Mucosa of descending colon (tissue), 3 donors: ENCODE measurements at regions not wholly inside any gene's neighbourhood (a gene's known extent, or its start where the extent isn't known, plus 50 kb on each side); places are given as distances from the start of the nearest gene placed in this dataset.

Experiments used
- ATAC-seq: fragments of 200-7000 bp; cut with Tn5 transposase; one replicate; pipeline ENCODE4 v1.9.1; 2020; ENCODE audit warnings: mild to moderate bottlenecking, moderate library complexity
- DNase-seq, 3 donors: peaks; one replicate each; pipeline ENCODE4 v3.0.0-alpha.2; 2020
- H3K36me3 ChIP-seq: fragments of 200-600 bp; one replicate; pipeline ENCODE4 v1.8.0; 2021; ENCODE audit warnings: low read depth, mild to moderate bottlenecking
- H3K4me1 ChIP-seq: fragments of 200-600 bp; one replicate; pipeline ENCODE4 v1.8.0; 2021; ENCODE audit warnings: low read depth, mild to moderate bottlenecking
- H3K4me3 ChIP-seq: fragments of 200-600 bp; one replicate; pipeline ENCODE4 v1.8.0; 2021; ENCODE audit warnings: mild to moderate bottlenecking
- H3K9me3 ChIP-seq: fragments of 200-600 bp; one replicate; pipeline ENCODE4 v1.8.0; 2021; ENCODE audit warnings: mild to moderate bottlenecking
- intact Hi-C, 2 donors: fragments of 100-400 bp; cut with DNase I in 1 of 2; cut with micrococcal nuclease in 1 of 2; formaldehyde crosslinking; loops; one replicate each; pipeline versions ENCODE4 v1.11.0 to v1.11.1; 2022; cut with DNase I, micrococcal nuclease
- TF ChIP-seq, protein P1 (sequence below): fragments of 200-600 bp; IDR thresholded peaks from one replicate; pipeline ENCODE4 v1.8.0; 2022; ENCODE audit warnings: antibody characterized with exemption, mild to moderate bottlenecking
- donor health status: DM: no; HTN: no; CAD: no; lungs with moderate emphysema.
- donor health status: DM: no; HTN: no; CAD: no.
- donor health status: DM: no; HTN: yes; CAD: no.

DNA sequence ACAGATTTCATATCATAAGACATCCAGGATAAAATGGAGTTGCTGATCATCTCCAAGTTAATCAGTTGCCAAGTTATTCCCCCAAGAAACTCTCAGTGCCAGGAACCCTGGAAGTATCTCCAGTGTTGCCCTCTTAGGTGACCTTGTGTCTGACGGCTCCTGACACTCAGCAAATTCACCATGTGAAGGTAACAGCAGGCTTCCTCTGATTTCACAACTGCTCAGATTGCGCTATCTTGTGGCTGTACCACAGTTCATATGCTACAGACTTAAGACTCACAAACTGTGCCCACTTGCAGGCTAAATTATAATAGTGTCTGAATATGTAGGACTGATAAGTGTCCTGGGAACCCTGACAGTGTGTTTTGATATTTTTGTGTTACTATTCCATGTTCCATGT, 186.6 kb upstream of the OPRM1 start:
- Histone ChIP-seq H3K4me1 (no peaks in the 10 kb centered on the region), H3K9me3 (no peaks in the 10 kb centered on the region), H3K4me3 (no peak overlapping the region), H3K36me3 (no peaks in the 10 kb centered on the region)
- intact Hi-C loops = no loop called here
- ATAC-seq (no peak), DNase-seq (no peak)
- TF ChIP-seq, protein P1, sequence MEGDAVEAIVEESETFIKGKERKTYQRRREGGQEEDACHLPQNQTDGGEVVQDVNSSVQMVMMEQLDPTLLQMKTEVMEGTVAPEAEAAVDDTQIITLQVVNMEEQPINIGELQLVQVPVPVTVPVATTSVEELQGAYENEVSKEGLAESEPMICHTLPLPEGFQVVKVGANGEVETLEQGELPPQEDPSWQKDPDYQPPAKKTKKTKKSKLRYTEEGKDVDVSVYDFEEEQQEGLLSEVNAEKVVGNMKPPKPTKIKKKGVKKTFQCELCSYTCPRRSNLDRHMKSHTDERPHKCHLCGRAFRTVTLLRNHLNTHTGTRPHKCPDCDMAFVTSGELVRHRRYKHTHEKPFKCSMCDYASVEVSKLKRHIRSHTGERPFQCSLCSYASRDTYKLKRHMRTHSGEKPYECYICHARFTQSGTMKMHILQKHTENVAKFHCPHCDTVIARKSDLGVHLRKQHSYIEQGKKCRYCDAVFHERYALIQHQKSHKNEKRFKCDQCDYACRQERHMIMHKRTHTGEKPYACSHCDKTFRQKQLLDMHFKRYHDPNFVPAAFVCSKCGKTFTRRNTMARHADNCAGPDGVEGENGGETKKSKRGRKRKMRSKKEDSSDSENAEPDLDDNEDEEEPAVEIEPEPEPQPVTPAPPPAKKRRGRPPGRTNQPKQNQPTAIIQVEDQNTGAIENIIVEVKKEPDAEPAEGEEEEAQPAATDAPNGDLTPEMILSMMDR = no peak

DNA sequence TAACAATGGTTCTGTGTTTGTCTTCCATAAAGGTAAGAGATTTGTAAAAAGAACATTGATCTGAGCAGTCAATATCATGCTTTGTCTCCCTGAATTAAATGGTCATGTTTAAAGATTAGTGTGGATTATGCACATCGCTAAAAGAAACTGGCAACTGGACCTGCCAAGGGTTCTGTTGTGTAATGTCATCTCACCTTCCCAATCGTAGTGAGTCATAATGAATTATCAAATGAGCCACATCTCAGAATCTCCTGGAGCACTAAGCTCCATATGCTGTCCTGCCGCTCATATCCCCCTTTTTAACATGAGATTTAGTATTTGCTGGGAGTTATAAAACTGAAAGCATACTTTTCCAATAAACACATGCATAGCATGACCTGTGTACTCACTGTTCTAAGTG, 187.0 kb upstream of the OPRM1 start:
- Histone ChIP-seq H3K4me3 (no peak overlapping the region), H3K4me1 (no peaks in the 10 kb centered on the region), H3K9me3 (no peaks in the 10 kb centered on the region), H3K36me3 (no peaks in the 10 kb centered on the region)
- no peak for ATAC-seq
- intact Hi-C loops = no loop called here
- TF ChIP-seq, protein P1 = no peak
- DNase-seq = no peak

DNA sequence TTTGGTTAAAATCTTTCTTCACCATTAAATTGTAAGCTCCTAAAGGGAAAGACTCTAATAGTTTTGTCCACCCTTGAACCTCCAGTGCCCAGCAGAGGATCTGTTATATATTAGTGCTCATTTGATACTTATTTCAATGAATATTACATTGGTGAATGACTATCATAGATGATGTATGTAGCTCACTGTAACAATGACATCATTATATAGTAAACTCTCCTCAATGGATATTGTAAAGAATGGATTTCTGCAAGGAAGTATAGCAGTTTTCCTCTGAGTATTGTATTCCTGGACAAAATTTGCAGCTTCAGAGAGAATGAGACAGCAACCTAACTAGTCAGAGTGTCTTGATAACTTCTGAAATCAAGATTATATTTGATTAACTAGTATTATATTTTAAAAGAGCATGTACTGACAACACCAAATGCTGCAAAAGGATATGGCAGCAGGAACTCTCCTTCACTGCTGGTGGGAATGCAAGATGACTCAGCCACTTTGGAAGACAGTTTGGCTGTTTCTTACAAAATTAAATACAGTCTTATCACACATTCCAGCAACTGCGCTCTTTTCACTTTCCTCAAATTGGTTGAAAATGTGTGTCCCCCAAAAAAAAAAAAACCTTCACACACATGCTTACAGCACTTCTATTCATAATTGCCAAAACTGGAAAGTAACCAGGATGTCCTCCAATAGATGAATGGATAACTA, 189.8 kb upstream of the OPRM1 start:
- no peak overlapping the region for H3K4me3 ChIP-seq
- no peaks in the 10 kb centered on the region for H3K36me3 ChIP-seq
- TF ChIP-seq, protein P1 = no peak
- ATAC-seq (no peak), DNase-seq (no peak)
- H3K4me1 ChIP-seq = no peaks in the 10 kb centered on the region
- no peaks in the 10 kb centered on the region for H3K9me3 ChIP-seq
- intact Hi-C loops = no loop called here

DNA sequence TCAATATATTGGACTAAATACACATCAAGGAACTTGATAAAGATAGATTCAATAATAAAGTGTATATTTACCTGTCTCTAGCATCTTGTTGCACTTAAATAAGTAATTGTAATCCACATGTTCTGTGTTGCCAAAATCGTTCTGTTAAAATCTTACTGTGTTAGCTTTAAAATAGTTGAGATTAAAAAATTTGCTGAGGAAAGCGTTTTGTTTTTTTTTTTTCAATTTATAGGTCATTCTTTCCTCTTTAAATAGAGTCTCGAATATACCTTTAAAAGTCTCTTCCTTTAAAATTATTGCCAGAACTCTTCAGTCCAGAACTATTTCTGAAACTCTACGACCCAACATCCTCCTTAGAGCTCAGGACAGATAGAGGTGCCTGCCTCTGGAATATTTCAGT, 195.6 kb upstream of the OPRM1 start:
- ATAC-seq (no peak), DNase-seq (no peak)
- Histone ChIP-seq H3K4me1 (no peaks in the 10 kb centered on the region), H3K4me3 (no peak overlapping the region), H3K9me3 (no peaks in the 10 kb centered on the region), H3K36me3 (no peaks in the 10 kb centered on the region)
- TF ChIP-seq, protein P1 = no peak
- intact Hi-C loops = no loop called here

DNA sequence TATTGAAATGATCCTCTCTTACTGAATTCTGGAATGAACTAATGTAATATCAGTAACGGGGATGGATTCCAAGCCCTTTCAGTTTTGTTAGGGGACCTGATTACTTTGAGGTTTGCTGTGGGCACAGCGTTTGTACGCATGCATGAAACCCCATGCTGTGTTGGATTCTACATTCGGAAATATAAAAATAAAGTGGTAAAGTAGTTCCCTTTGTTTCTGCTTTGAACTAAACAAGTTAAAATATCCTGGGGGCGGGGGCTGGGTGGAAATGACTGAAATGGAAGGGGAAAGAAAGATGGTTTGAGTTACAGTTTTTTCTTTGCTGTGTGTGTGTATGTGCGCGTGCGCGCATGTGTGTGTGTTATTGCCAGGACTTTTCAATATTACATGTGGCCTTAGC, 196.5 kb upstream of the OPRM1 start:
- intact Hi-C loops = no loop called here
- Histone ChIP-seq H3K4me3 (no peak overlapping the region), H3K36me3 (no peaks in the 10 kb centered on the region), H3K9me3 (no peaks in the 10 kb centered on the region), H3K4me1 (no peaks in the 10 kb centered on the region)
- no peak for ATAC-seq
- DNase-seq = no peak
- TF ChIP-seq, protein P1 = no peak
